ENCODE measurements at regions not wholly inside any gene's neighbourhood (a gene's known extent, or its start where the extent isn't known, plus 50 kb on each side); places are given as distances from the start of the nearest gene placed in this dataset.

DNA sequence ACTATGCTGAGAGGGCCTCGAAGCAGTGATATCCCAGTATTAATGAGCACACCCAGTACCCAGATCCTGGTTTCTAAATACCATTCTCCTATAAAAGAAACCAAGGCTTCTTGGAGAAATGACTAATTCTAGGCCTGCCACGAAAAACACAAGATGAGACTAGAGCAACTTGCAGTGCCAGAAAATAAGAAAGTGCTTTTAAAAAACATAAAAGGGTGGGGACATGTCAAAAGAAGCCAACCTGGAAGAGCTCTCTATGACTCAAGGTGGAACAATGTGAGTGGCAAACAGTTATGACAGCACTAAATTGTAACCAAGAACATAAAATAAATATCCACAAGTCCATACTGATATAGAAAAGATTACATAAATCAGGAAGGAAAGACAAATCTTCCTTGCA lies 153.2 kb upstream of the KCNJ18 start:
- TF ChIP-seq, protein P1, sequence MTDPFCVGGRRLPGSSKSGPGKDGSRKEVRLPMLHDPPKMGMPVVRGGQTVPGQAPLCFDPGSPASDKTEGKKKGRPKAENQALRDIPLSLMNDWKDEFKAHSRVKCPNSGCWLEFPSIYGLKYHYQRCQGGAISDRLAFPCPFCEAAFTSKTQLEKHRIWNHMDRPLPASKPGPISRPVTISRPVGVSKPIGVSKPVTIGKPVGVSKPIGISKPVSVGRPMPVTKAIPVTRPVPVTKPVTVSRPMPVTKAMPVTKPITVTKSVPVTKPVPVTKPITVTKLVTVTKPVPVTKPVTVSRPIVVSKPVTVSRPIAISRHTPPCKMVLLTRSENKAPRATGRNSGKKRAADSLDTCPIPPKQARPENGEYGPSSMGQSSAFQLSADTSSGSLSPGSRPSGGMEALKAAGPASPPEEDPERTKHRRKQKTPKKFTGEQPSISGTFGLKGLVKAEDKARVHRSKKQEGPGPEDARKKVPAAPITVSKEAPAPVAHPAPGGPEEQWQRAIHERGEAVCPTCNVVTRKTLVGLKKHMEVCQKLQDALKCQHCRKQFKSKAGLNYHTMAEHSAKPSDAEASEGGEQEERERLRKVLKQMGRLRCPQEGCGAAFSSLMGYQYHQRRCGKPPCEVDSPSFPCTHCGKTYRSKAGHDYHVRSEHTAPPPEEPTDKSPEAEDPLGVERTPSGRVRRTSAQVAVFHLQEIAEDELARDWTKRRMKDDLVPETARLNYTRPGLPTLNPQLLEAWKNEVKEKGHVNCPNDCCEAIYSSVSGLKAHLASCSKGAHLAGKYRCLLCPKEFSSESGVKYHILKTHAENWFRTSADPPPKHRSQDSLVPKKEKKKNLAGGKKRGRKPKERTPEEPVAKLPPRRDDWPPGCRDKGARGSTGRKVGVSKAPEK (CRISPR knock-in tag; IDR thresholded peaks at IDR 0.05; ENCODE audit: borderline replicate concordance), result no peak
- TF ChIP-seq ZC3H4 (CRISPR knock-in tag; IDR thresholded peaks at IDR 0.05; ENCODE audit: borderline replicate concordance) (no peak), POLR2AphosphoS2 (IDR thresholded peaks at IDR 0.05; ENCODE audit: low read depth, low read length) (no peak), ZNF558 (CRISPR knock-in tag; IDR thresholded peaks at IDR 0.05; ENCODE audit: borderline replicate concordance) (no peak)
- TF ChIP-seq, protein P2, sequence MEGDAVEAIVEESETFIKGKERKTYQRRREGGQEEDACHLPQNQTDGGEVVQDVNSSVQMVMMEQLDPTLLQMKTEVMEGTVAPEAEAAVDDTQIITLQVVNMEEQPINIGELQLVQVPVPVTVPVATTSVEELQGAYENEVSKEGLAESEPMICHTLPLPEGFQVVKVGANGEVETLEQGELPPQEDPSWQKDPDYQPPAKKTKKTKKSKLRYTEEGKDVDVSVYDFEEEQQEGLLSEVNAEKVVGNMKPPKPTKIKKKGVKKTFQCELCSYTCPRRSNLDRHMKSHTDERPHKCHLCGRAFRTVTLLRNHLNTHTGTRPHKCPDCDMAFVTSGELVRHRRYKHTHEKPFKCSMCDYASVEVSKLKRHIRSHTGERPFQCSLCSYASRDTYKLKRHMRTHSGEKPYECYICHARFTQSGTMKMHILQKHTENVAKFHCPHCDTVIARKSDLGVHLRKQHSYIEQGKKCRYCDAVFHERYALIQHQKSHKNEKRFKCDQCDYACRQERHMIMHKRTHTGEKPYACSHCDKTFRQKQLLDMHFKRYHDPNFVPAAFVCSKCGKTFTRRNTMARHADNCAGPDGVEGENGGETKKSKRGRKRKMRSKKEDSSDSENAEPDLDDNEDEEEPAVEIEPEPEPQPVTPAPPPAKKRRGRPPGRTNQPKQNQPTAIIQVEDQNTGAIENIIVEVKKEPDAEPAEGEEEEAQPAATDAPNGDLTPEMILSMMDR (CRISPR knock-in tag; IDR thresholded peaks at IDR 0.05), result no peak

Data from HepG2 (cell line).